SU-DHL-6 (cell line): ENCODE measurements at regions not wholly inside any gene's neighbourhood (a gene's known extent, or its start where the extent isn't known, plus 50 kb on each side); places are given as distances from the start of the nearest gene placed in this dataset.

Experiments used
- CTCF ChIP-seq: fragments of 200-600 bp; sonication (generic); IDR thresholded peaks from one replicate; pipeline ENCODE4 v1.5.1; 2017; ENCODE audit warnings: antibody characterized with exemption, mild to moderate bottlenecking, low read length, moderate library complexity; ENCODE audit not compliant: insufficient read depth, poor library complexity, severe bottlenecking
- EZH2phosphoT487 ChIP-seq: fragments of 200-600 bp; sonication (generic), shearing (Covaris generic); conservative IDR thresholded peaks from 2 replicates; pipeline ENCODE4 v1.6.1; 2018; ENCODE audit warnings: mild to moderate bottlenecking, antibody characterized with exemption, low read length, moderate library complexity, mixed read lengths

- no peak for TF ChIP-seq CTCF
- no peak for TF ChIP-seq EZH2phosphoT487
Observed at GRCh38 chr3:18533039-18533438, 107.9 kb upstream of the SATB1 start.
